GM12872 (cell line): ENCODE measurements at regions not wholly inside any gene's neighbourhood (a gene's known extent, or its start where the extent isn't known, plus 50 kb on each side); places are given as distances from the start of the nearest gene placed in this dataset.

Experiments used
- CTCF ChIP-seq: IDR thresholded peaks from 3 replicates; pipeline ENCODE4 v1.5.1; 2011; ENCODE audit warnings: low read depth, mild to moderate bottlenecking, low read length, moderate library complexity; ENCODE audit not compliant: insufficient read depth

DNA sequence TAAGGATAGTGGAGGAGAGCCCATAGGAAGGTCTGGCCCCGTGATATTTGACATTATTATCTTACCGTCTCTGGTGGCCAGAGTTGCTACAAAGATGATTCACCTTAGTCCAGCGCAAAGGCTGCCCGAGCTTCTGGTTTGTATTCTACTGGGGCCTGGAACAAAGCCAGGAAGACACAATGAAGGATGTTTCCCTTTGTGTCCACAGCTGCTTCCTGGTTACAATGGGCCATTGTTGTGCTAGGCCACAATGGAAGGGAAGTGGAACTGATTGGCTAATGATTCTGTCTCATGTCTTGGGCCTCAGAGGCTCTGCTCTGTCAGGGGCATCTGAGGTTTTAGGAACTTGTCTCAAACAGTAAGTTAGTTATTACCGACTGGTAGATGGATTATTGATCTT is 132.2 kb downstream of the TDRD15 start:
- no peak for TF ChIP-seq CTCF

- no peak for TF ChIP-seq CTCF
Observed at GRCh38 chr2:21257621-21258020, 133.9 kb downstream of the TDRD15 start.

GRCh38 chr2:21258082-21258481 is 134.3 kb downstream of the TDRD15 start:
- no peak for TF ChIP-seq CTCF

GRCh38 chr2:21260311-21260710 is 136.5 kb downstream of the TDRD15 start:
- no peak for TF ChIP-seq CTCF

- TF ChIP-seq CTCF: no peak
Observed at GRCh38 chr2:21261591-21261990, 137.8 kb downstream of the TDRD15 start.

DNA sequence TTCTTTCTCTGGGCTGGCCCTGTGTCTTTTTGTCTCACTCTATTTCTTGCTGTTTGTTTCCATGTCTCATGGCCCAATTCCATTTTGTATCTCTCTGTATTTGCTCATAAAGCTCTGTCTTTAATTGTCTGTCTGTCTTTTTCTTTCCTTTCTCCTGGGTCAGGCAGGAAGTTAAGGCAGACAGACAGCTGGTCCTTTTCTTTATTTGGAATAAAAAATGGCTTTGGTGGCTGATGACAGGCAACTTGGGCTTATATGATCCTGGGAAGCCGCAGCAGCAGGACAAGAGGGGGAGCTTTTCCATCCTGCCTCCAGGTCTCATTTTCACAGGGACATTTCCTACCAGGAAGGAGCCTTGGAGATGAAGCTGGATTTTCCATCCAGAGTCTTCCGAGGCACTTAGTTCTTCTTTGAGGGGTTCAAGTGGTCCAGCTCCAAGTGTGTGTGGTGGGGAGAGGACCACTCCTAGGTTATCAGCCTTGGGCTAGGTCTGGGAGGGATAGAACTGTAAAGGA is 138.7 kb downstream of the TDRD15 start:
- TF ChIP-seq CTCF: no peak

DNA sequence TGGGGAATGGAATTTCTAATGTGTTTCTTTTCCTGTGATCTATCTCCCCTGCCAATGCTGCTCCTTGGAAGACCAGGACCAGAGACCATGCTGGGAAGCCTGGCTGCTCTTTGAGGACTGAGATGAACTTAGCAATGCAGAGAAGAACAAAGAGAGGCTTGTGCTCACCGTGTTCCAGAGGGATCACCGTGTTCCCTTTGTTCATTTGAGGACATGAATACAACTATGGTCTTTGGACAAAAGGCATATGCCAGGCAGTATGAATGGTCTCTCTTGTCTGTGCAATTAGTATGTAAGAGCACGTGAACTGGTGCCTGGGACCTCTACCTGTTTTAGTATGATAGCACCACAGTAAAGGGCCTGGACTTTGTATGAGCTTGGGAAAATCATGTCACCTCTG is 139.9 kb downstream of the TDRD15 start:
- no peak for TF ChIP-seq CTCF

DNA sequence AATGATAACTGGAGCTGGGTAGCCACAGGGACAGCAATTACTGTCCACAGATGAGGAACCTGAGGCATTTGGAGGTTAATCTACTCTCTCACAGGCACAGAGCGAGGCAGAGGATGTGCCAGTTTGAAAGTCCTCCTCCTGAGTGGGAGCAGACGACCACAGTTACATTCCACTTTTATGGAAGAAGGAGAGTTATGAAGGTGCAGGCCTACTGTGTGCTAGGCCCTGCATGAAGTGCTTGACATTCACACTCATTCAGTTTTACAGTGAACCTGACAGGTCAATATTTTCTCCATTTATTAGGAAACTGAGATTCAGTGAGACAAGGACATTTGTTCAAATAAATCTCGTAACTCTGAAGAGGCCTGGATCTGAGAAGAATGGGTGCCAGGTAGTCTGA is 142.0 kb downstream of the TDRD15 start:
- TF ChIP-seq CTCF: no peak
